ENCODE measurements at regions not wholly inside any gene's neighbourhood (a gene's known extent, or its start where the extent isn't known, plus 50 kb on each side); places are given as distances from the start of the nearest gene placed in this dataset.

DNA sequence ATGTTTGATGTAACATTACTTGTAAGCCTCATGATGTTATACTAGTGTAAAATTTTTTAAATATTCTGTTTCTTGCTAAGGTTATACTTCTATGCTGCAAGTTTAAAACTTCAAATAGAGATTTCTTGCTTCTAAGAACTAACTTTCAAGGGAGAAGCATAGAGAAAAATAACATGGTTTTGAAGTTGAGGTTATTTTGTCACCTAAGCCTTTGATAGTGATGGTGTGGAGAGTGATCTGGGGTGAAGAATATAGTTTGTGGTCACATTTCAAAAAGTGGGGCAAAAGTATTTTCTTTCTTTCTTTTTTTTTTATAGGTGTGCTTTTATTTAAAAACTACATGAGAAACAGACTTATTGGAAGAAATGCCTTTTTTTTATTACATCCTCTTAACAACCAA lies 162.4 kb downstream of the GATA3 start:
- no peaks in the 10 kb centered on the region for H3K36me3 Mint-ChIP-seq (ENCODE audit: low read depth)
- no peak overlapping the region for H3K4me3 Mint-ChIP-seq
- H3K4me1 Mint-ChIP-seq = peaks cover 20% of the 10 kb centered on the region
- peak; percentile 65 for ATAC-seq
- H3K9me3 ChIP-seq (ENCODE audit: control insufficient read depth, low read length, poor library complexity, severe bottlenecking) = no peaks in the 10 kb centered on the region
- peak overlapping the region; percentile 86 for H3K27ac Mint-ChIP-seq
- H3K27me3 Mint-ChIP-seq = no peaks in the 10 kb centered on the region
- DNase-seq = no peak

DNA sequence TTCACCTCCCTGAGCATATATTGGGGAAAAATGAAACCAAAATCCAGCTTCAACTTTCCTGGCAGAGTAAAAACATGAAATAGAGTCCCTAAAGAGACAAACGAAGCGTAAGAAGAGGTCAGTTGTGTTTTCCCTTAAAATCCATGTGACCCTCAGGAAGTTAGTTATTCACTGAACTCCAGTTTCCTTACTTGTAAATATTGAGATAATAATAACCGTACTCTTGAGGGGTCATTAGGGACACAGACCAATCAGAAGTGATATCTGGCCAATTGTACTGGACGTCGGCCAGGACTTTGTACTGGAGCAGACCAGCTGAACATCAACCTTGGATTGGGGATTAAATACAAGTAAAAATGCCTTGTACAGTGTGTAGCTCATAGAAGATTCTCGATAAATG lies 167.0 kb downstream of the GATA3 start:
- Mint-ChIP-seq H3K27me3 (no peaks in the 10 kb centered on the region), H3K36me3 (ENCODE audit: low read depth) (no peaks in the 10 kb centered on the region), H3K27ac (no peak overlapping the region), H3K4me3 (no peak overlapping the region), H3K4me1 (peaks cover 7% of the 10 kb centered on the region)
- no peaks in the 10 kb centered on the region for H3K9me3 ChIP-seq (ENCODE audit: control insufficient read depth, low read length, poor library complexity, severe bottlenecking)
- ATAC-seq = no peak
- no peak for DNase-seq

DNA sequence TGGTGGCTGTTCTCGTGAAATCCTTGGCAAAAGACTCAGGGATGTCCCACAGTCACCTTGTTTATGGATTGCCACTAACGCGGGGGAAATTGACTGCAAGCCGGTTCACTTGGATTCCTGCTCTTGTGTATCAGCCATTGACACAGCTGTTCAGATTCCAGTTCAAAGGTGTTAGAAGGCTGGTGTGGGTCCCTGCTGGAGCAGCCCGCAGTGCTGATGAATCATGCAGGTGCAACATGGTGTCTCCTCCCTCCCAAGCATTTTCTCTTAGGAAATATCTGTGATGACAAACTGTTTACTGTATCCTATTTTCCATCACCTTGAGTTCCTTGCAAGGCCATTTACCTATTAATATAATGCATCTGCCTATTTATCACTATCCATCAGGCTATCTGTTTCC lies 170.1 kb downstream of the GATA3 start:
- Mint-ChIP-seq H3K4me3 (no peak overlapping the region), H3K36me3 (ENCODE audit: low read depth) (no peaks in the 10 kb centered on the region), H3K27ac (no peak overlapping the region), H3K27me3 (no peaks in the 10 kb centered on the region), H3K4me1 (peaks cover 11% of the 10 kb centered on the region)
- DNase-seq = no peak
- ATAC-seq = no peak
- H3K9me3 ChIP-seq (ENCODE audit: control insufficient read depth, low read length, poor library complexity, severe bottlenecking) = no peaks in the 10 kb centered on the region

DNA sequence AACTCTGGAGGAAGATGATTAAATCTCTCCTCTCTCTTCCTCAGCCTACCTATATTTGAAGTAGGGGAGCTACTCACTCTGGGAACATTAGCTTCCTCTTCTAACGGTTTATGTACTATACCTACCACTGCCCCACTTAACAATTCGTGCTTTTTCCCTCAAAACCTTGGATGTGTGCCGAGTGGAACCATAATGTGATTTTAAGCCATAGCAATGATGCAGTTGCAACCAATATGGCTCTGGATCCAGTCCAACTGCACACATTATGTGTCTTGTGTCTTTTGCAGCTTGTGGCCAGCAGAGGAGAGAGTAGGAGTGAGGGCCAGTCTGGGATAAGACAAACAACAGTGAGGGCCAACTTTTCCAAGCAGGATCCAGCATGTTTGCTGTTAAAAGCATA lies 170.7 kb downstream of the GATA3 start:
- no peak for ATAC-seq
- no peak for DNase-seq
- H3K36me3 Mint-ChIP-seq (ENCODE audit: low read depth) = no peaks in the 10 kb centered on the region
- H3K27me3 Mint-ChIP-seq = no peaks in the 10 kb centered on the region
- no peaks in the 10 kb centered on the region for H3K9me3 ChIP-seq (ENCODE audit: control insufficient read depth, low read length, poor library complexity, severe bottlenecking)
- H3K4me3 Mint-ChIP-seq = no peak overlapping the region
- no peak overlapping the region for H3K27ac Mint-ChIP-seq
- peaks cover 14% of the 10 kb centered on the region for H3K4me1 Mint-ChIP-seq

DNA sequence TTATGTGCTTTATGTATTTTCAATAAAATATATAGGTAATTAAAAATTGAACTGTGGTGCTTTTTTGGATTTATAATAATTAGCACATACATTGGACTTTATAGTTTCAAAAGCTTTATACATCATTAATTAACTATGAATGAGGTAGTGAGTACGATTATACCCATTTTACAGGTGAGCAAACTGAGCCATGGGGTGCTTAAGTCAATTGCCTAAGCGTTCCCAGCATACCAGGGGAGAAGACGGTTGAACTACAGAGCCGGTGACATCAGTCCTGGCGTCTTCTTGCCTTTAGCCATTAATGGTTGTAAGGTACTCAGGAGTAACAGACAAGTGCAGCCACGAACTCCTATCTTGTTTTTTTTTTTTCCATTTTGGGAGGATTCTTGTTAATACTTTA lies 172.8 kb downstream of the GATA3 start:
- no peak for DNase-seq
- H3K4me3 Mint-ChIP-seq = no peak overlapping the region
- H3K27me3 Mint-ChIP-seq = no peaks in the 10 kb centered on the region
- peaks cover 19% of the 10 kb centered on the region for H3K4me1 Mint-ChIP-seq
- no peak overlapping the region for H3K27ac Mint-ChIP-seq
- no peaks in the 10 kb centered on the region for H3K9me3 ChIP-seq (ENCODE audit: control insufficient read depth, low read length, poor library complexity, severe bottlenecking)
- no peaks in the 10 kb centered on the region for H3K36me3 Mint-ChIP-seq (ENCODE audit: low read depth)
- no peak for ATAC-seq

DNA sequence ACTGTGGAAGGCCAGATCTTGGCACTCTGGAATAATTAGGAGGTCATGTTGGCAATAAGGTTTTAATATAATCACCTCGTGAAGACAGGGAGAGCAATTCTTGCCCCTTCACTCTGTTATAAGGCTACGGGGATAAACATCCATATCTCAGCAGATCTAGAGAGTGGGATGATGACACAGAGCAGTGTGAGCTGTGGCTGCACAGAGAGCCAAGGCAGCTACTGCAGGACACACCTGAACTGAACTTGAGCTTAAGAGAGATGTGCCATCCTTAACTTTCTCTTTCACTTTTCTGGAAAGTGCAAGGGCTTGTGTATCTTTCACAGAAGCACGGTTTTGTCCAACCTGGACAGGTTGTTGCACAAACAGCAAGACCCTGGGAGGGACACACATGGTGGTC lies 174.7 kb downstream of the GATA3 start:
- no peak for DNase-seq

DNA sequence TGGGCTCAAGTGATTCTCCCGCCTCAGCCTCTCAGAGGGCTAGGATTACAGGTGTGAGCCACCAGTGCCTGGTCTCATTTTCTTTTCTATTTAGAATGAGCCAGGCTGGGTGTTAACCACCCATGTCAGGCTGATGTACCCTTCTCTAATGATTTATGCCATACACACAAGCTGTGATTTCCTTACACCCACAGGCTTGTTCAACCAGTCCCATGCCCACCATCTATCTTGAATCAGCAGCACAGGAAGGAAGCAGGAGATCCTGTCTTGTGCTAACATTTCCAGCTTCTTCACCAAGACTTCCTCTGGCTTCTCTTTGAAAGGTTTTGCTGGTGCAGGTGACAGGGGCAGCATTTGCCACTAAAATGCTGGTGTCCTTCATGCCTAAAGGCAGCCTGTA lies 176.4 kb downstream of the GATA3 start:
- Mint-ChIP-seq H3K27ac (no peak overlapping the region), H3K4me1 (peaks cover 23% of the 10 kb centered on the region), H3K4me3 (no peak overlapping the region), H3K36me3 (ENCODE audit: low read depth) (no peaks in the 10 kb centered on the region), H3K27me3 (no peaks in the 10 kb centered on the region)
- ATAC-seq (no peak), DNase-seq (no peak)
- H3K9me3 ChIP-seq (ENCODE audit: control insufficient read depth, low read length, poor library complexity, severe bottlenecking) = no peaks in the 10 kb centered on the region

More for the DNA sequence above, 174.7 kb downstream of the GATA3 start:
- peak; percentile 50 for ATAC-seq
- H3K9me3 ChIP-seq (ENCODE audit: control insufficient read depth, low read length, poor library complexity, severe bottlenecking) = no peaks in the 10 kb centered on the region
- no peaks in the 10 kb centered on the region for H3K27me3 Mint-ChIP-seq
- peaks cover 19% of the 10 kb centered on the region for H3K4me1 Mint-ChIP-seq
- H3K4me3 Mint-ChIP-seq = peak overlapping the region; percentile 42
- no peaks in the 10 kb centered on the region for H3K36me3 Mint-ChIP-seq (ENCODE audit: low read depth)
- H3K27ac Mint-ChIP-seq = peak overlapping the region; percentile 73

DNA sequence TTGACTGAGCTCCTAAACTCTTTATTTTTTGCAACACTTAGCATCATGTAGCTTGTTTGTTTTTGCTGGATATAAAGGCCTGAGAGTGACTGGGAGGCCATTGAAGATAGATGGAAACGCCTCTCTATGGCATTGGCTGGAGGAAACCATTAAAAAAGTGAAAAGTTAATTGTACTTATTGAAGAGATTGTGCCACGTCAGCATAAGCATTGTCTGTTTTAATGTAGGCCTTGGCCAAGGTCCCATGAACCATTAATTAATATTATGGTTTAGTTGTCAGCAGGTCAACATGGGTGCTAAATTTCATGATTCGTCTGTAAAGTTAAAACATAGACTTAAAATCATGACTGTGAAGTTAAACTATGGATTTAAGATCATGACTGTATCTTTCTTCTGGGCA lies 178.6 kb downstream of the GATA3 start:
- Mint-ChIP-seq H3K27me3 (no peaks in the 10 kb centered on the region), H3K27ac (no peak overlapping the region), H3K36me3 (ENCODE audit: low read depth) (no peaks in the 10 kb centered on the region), H3K4me1 (peaks cover 32% of the 10 kb centered on the region), H3K4me3 (no peak overlapping the region)
- no peak for ATAC-seq
- DNase-seq = no peak
- H3K9me3 ChIP-seq (ENCODE audit: control insufficient read depth, low read length, poor library complexity, severe bottlenecking) = no peaks in the 10 kb centered on the region

DNA sequence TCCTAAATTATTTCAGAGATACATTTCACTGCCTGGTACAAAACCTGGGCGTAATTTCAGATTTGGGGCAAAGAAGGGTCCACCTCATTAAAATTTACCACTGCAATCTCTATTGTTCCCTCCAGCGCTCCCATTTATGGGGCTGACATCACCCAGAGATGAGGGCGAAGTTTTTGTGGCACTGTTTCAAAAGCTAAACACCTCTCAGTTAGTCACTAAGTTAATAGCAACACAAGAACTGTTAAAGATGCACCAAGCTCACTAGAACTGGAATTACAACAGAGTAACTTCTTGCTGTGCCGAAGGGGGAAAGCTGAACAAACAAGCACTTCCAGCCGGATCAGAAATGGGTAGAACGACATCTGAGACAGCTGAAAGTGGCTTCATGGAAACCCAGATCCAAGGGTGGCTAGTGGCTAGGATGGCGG lies 179.4 kb downstream of the GATA3 start:
- no peaks in the 10 kb centered on the region for H3K27me3 Mint-ChIP-seq
- no peak overlapping the region for H3K27ac Mint-ChIP-seq
- peaks cover 32% of the 10 kb centered on the region for H3K4me1 Mint-ChIP-seq
- H3K9me3 ChIP-seq (ENCODE audit: control insufficient read depth, low read length, poor library complexity, severe bottlenecking) = no peaks in the 10 kb centered on the region
- ATAC-seq (no peak), DNase-seq (no peak)
- no peaks in the 10 kb centered on the region for H3K36me3 Mint-ChIP-seq (ENCODE audit: low read depth)
- H3K4me3 Mint-ChIP-seq = no peak overlapping the region

DNA sequence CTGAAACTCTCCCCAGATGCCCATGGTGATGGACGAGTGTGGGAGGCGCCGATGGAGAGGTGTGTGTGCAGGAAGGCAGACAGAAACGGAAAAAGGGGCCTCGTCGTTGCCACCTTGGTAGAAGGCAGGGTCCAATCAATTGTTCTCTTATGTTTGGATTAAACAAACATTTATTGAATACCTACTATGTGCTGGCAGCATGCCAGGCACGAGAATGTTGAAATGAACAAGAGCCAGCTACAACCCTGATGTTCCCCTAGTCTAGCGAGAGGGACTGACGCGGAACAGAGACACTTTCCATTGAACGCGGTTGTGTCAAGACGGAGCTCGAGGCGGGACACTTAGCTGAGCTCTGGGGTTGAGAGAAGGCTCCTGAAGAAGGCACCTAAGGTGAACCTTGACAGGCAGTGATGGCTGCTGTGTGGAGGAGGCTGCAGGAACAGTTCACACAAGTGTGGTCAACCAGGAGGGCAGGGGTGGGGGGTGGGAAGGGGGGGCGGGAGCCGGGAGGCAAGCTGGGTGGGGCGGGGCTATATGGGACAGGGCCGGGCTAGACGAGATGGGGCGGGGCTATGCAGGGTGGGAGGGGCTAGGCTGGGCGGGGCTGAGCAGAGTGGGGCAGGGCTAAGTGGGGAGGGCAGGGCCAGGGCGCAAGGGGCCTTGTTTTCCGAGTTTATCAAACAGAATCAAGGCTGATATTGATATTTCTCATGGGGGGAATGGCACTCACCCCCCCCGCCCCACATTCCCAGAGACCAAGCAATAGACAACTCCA lies 181.0 kb downstream of the GATA3 start:
- no peak overlapping the region for H3K4me3 Mint-ChIP-seq
- ATAC-seq (no peak), DNase-seq (no peak)
- H3K4me1 Mint-ChIP-seq = peaks cover 34% of the 10 kb centered on the region
- no peaks in the 10 kb centered on the region for H3K27me3 Mint-ChIP-seq
- peak overlapping the region; percentile 34 for H3K27ac Mint-ChIP-seq
- no peaks in the 10 kb centered on the region for H3K36me3 Mint-ChIP-seq (ENCODE audit: low read depth)
- H3K9me3 ChIP-seq (ENCODE audit: control insufficient read depth, low read length, poor library complexity, severe bottlenecking) = no peaks in the 10 kb centered on the region

DNA sequence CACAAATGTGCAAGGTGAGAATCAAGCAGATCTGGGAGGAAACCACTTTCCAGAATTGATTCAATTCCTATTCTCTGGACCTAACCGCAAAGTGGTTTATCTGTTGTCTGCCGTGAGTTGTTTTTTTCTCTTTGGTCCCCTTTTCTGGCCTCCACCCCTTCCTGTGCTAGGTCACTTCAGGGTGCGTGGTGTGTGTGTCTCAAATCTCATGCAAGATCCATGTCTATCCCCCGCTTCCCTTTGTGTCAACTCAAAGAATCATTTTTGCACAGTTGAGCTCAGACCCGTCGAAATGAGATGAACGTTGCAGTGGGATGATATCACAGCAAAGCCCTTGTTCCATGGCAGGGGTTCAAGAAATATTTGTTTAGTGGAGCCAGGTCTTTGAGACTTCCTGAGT lies 184.5 kb downstream of the GATA3 start:
- Mint-ChIP-seq H3K27ac (peak overlapping the region; percentile 88), H3K4me1 (peaks cover 50% of the 10 kb centered on the region), H3K4me3 (peak overlapping the region; percentile 82), H3K27me3 (no peaks in the 10 kb centered on the region), H3K36me3 (ENCODE audit: low read depth) (no peaks in the 10 kb centered on the region)
- H3K9me3 ChIP-seq (ENCODE audit: control insufficient read depth, low read length, poor library complexity, severe bottlenecking) = no peaks in the 10 kb centered on the region
- DNase-seq (no peak), ATAC-seq (peak; percentile 60)

DNA sequence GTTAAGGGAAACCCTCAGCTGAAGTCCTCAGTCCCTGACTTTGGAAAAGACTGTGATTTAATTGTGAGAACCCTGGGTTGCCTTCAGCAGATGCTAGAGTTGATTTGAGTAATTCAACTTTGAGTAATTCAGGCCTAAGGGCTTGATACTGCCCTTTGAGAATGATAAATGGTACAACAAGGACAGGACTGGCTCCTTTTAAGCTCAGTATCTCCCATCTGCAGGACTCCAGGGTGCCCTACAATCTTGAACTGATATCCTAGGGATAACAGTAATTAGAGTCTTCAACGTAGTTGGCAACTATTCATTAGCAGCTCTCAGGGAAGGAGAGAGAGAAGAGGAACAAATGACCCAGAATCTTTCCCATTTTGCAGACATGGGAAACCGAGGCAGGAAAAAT lies 186.4 kb downstream of the GATA3 start:
- Mint-ChIP-seq H3K36me3 (ENCODE audit: low read depth) (no peaks in the 10 kb centered on the region), H3K4me1 (peaks cover 61% of the 10 kb centered on the region), H3K4me3 (no peak overlapping the region), H3K27ac (peak overlapping the region; percentile 88), H3K27me3 (no peaks in the 10 kb centered on the region)
- ATAC-seq (no peak), DNase-seq (no peak)
- H3K9me3 ChIP-seq (ENCODE audit: control insufficient read depth, low read length, poor library complexity, severe bottlenecking) = no peaks in the 10 kb centered on the region

DNA sequence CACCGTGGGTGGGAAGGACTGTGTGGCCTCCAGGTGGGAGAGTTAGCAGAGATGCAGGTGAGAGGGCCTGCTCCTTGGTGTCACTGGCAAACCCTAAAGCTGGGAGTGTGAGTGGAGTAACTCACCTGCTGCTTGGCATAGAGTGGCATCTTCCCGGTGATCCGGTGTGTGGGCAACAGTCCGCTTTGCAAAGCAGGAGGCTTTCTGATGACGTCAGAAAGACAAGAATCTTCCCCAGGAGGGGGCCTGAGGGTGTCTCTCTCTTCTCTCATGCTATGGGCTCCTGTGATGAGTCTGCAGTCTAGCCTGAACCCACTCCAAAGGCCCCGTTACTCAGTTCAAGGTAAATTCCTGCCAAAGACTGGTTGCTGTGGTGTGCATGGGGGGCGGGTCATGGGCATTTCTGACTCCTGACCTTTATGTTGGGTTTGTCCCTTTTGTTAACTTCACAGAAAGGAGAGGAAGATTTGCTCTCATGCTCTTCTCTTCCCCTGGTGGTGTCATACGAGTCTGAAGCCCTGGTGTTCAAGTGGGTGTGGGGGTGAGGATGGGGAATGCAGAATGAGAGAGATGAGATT lies 187.9 kb downstream of the GATA3 start:
- ATAC-seq (peak; percentile 62), DNase-seq (no peak)
- Mint-ChIP-seq H3K27me3 (no peaks in the 10 kb centered on the region), H3K36me3 (ENCODE audit: low read depth) (no peaks in the 10 kb centered on the region), H3K27ac (peak overlapping the region; percentile 88), H3K4me1 (peaks cover 60% of the 10 kb centered on the region), H3K4me3 (peak overlapping the region; percentile 34)
- no peaks in the 10 kb centered on the region for H3K9me3 ChIP-seq (ENCODE audit: control insufficient read depth, low read length, poor library complexity, severe bottlenecking)
